ENCODE measurements at regions not wholly inside any gene's neighbourhood (a gene's known extent, or its start where the extent isn't known, plus 50 kb on each side); places are given as distances from the start of the nearest gene placed in this dataset.
"Not testable (repeated sequence)": the region's sequence is repeated elsewhere in the genome, so short reads cannot be mapped to it uniquely, and the experiment has no call there.

- no peak for DNase-seq (ENCODE audit: low read depth, low spot score)
- no peak overlapping the region for H3K27ac ChIP-seq
Observed at GRCh38 chr11:39683288-39683950, 1776.0 kb downstream of the LRRC4C start.

- no peak for DNase-seq (ENCODE audit: low read depth, low spot score)
- H3K27ac ChIP-seq: no peak overlapping the region
Observed at GRCh38 chr11:39681428-39681827, 1778.0 kb downstream of the LRRC4C start.

DNA sequence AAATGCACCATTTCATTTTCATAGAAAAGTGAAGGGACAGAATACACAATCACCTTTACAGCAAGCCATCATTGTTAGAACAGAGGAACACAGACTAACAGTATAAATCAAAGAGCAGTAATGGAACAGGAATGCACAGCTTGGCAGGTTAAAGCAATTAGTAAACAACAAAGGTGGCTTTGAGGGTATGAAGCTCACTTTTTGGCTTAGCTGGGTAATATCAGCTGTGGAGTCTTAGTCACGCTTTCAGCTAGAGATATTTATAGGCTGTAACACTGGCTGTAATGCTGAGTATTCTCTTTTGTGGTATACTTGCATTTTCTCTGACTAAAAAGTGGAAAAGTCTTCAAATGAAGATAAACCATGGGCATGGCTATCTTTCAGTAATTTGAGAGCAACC lies 1780.5 kb downstream of the LRRC4C start:
- no peak overlapping the region for H3K27ac ChIP-seq
- DNase-seq (ENCODE audit: low read depth, low spot score): peak; percentile 14

DNA sequence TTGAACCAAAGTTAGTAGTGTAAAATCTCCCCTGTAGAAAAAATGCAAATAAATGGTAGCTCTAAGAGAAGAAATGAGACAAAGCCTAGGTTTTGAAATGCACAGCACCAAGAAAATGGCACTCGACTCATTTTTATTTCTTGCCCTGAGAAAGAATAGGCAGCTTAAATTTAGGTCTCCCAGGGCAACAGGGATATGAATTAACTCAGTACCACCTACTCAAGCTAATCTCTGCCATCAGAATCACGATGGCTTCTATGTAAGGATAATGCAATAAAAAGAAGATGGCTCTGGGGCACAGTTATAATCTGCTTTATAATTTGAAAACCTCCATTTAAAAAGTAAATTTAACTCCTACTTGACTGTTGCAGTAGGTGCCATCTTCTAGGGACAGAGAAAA lies 1784.3 kb downstream of the LRRC4C start:
- no peak overlapping the region for H3K27ac ChIP-seq
- DNase-seq (ENCODE audit: low read depth, low spot score): no peak

- no peak for DNase-seq (ENCODE audit: low read depth, low spot score)
Observed at GRCh38 chr11:39674761-39675160, 1784.7 kb downstream of the LRRC4C start.

GRCh38 chr11:39674024-39674423 lies 1785.4 kb downstream of the LRRC4C start:
- no peak for DNase-seq (ENCODE audit: low read depth, low spot score)
- H3K27ac ChIP-seq: no peak overlapping the region

More at GRCh38 chr11:39674761-39675160, 1784.7 kb downstream of the LRRC4C start:
- H3K27ac ChIP-seq: no peak overlapping the region

- no peak overlapping the region for H3K27ac ChIP-seq
- peak; percentile 16 for DNase-seq (ENCODE audit: low read depth, low spot score)
Observed at GRCh38 chr11:39668640-39669039, 1790.8 kb downstream of the LRRC4C start.

DNA sequence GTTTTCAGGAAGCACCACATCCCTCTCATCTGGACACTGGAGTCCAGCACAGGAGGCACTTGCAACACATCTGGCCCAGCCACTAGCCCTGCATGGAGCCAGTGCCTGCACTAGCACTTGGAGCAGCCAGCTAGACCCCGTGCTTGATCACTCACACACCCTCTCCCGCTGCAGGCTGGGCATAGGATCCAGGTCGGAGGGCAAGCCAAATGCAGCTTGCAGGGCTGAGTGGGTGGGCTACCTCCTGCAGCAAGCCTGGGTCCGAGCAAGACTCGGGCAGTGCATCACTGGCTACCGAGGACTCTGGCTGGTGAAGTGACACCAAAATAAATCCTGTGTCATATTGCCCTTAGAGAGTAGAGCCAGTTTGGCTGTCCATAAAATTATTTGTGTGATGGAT lies 1795.4 kb downstream of the LRRC4C start:
- no peak for DNase-seq (ENCODE audit: low read depth, low spot score)

DNA sequence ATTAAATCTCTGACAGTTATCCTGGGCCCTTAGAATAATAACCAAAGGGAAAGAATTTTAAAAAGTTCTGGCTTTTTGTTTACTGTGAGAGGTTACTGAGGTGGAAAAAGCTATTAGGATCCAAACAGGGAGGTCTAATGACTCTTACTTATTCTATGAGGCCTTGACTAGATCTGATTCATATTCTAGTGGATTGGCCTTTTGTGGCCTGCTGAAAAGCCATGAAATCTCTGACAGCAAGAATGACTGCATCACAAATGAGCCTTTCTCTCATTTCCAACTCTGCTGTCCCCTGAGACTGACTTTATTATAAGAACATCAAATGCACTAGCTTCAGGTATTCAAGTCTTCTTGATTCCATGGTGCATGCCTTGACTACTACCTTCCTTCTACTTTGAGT lies 1797.6 kb downstream of the LRRC4C start:
- no peak overlapping the region for H3K27ac ChIP-seq
- no peak for DNase-seq (ENCODE audit: low read depth, low spot score)

More for the DNA sequence above, 1795.4 kb downstream of the LRRC4C start:
- H3K27ac ChIP-seq: no peak overlapping the region

GRCh38 chr11:39651857-39652461 lies 1807.5 kb downstream of the LRRC4C start:
- DNase-seq (ENCODE audit: low read depth, low spot score): no peak
- H3K27ac ChIP-seq: no peak overlapping the region

GRCh38 chr11:39641751-39642150 lies 1817.7 kb downstream of the LRRC4C start:
- DNase-seq (ENCODE audit: low read depth, low spot score): no peak
- no peak overlapping the region for H3K27ac ChIP-seq

DNA sequence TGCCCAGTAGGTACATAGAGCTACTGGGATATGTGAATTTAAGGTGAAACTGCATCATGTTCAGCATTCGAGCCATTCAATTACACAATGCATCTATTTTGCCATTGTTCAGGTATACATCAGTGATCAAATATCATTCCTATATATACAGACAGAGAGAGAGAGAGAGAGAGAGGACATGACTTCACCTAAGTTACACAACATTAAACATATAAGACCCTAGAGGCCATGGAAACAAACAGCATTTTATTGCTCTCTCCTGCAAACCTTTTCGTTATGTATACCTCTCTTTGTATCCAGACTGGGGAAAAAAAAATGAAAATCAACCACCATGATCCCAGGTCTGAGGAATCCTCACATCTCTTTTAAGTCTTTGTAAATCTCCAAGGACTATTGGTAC lies 1829.1 kb downstream of the LRRC4C start:
- H3K27ac ChIP-seq: no peak overlapping the region
- no peak for DNase-seq (ENCODE audit: low read depth, low spot score)

GRCh38 chr11:39628311-39628710 lies 1831.1 kb downstream of the LRRC4C start:
- no peak for DNase-seq (ENCODE audit: low read depth, low spot score)
- H3K27ac ChIP-seq: no peak overlapping the region

GRCh38 chr11:39620309-39620708 lies 1839.1 kb downstream of the LRRC4C start:
- not testable (repeated sequence) for DNase-seq (ENCODE audit: low read depth, low spot score); H3K27ac ChIP-seq

DNA sequence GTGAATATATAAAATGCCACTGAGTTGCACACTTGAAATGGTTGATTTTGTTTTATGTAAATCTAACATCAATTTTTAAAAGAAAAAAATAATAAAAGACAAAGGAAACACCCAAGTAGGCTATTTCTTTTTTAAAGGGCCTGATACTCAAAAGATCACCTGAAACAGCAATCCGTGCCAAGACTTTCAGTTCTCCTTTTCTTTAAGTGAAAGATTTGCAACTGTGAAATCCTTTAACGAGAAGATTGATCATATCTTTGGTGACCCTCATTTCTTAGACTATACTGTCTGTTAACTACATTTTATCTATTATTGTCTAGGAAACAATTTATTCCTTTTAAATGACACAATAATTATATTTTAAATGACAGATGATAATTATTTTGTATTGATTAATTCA lies 1841.5 kb downstream of the LRRC4C start:
- no peak for DNase-seq (ENCODE audit: low read depth, low spot score)
- H3K27ac ChIP-seq: no peak overlapping the region

GRCh38 chr11:39589391-39589790 lies 1870.1 kb downstream of the LRRC4C start:
- no peak overlapping the region for H3K27ac ChIP-seq
- no peak for DNase-seq (ENCODE audit: low read depth, low spot score)

- no peak for DNase-seq (ENCODE audit: low read depth, low spot score)
- no peak overlapping the region for H3K27ac ChIP-seq
Observed at GRCh38 chr11:39586036-39586435, 1873.4 kb downstream of the LRRC4C start.

- no peak for DNase-seq (ENCODE audit: low read depth, low spot score)
- no peak overlapping the region for H3K27ac ChIP-seq
Observed at GRCh38 chr11:39571081-39571480, 1888.4 kb downstream of the LRRC4C start.

DNA sequence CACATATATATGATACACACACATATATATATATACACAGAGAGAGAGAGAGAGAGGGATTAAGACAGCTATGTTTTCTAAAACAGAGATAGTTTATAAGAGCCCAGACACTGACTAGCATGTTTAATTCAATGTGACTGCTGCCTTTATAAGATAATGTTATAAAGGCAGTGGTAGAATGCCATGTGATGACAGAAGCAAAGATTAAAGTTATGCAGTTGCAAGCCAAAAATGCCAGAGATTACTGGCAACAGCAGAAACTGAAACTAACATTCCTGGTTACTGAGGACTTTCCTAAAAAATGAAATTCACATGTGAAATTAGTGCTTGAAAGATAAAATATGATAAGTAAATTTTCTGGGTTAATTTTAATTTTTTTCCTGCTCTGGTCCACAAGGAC lies 1888.9 kb downstream of the LRRC4C start:
- H3K27ac ChIP-seq: no peak overlapping the region
- DNase-seq (ENCODE audit: low read depth, low spot score): no peak

DNA sequence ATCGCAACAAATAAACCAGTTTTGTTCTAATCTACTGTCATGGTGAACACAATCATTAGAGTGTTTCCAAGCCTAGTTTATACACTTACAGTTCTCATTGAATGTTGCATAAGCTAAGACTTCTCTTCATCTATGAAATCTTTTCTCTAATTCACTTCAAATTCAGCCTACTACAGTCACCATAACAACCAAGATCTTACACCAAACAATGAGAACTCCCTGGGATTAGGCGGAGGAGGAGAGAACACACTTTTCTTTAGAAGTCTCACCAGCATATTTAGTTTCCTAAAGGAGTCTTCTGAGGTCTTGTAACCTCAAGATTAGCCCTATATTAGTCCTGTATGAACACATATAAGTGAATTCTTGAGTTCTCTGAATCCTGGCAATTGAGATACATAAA lies 1889.7 kb downstream of the LRRC4C start:
- H3K27ac ChIP-seq: no peak overlapping the region
- no peak for DNase-seq (ENCODE audit: low read depth, low spot score)

DNA sequence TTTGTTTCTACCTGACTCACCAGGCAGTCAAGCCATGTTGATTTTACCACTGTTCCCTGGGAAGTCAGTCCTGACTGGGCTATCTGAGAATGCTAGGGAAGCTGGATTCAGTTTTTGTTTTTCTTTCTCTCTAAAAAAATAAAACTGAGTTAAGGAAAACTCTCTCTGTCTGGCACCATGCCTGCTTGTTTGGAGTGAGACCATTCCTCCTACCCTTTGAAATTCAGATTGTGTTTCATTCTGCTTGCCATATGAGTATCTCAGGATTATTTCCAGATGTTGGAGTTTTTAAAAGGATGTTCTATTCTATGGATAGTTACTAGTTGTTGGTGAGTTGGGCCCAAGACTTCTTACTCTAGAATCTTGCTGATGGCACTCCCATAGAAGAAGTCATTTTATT lies 1917.0 kb downstream of the LRRC4C start:
- no peak for DNase-seq (ENCODE audit: low read depth, low spot score)

DNA sequence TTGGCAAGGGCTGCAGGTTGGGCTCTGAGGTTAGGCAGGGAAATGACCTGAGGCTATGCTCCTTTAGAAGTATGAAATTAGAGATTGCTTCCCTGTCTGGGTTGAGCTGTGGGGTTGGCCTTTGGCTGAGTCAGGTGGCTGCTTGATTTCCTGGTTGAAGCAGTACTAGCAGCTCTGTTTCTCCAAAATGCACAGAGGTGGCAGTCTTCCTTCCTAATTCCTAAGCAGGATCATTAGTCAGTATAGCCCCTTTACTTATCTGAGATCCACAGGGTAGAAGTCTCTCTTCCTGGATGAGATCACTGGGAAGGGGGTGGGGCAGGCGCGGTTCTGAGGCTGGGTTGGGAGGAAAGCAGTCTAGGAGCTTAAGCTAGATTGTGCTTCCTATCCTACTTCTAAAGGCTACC lies 1917.5 kb downstream of the LRRC4C start:
- DNase-seq (ENCODE audit: low read depth, low spot score): no peak
- H3K27ac ChIP-seq: no peak overlapping the region

More for the DNA sequence above, 1917.0 kb downstream of the LRRC4C start:
- H3K27ac ChIP-seq: no peak overlapping the region

All from epithelial cell of prostate (primary cell).